GM19455 (cell line): ENCODE measurements at regions not wholly inside any gene's neighbourhood (a gene's known extent, or its start where the extent isn't known, plus 50 kb on each side); places are given as distances from the start of the nearest gene placed in this dataset.
"Not testable (repeated sequence)": the region's sequence is repeated elsewhere in the genome, so short reads cannot be mapped to it uniquely, and the experiment has no call there.

Experiments
- ATAC-seq: cut with Tn5 transposase; IDR thresholded peaks from one replicate; pipeline ENCODE4 v1.9.1; 2021; ENCODE audit not compliant: unreplicated experiment

DNA sequence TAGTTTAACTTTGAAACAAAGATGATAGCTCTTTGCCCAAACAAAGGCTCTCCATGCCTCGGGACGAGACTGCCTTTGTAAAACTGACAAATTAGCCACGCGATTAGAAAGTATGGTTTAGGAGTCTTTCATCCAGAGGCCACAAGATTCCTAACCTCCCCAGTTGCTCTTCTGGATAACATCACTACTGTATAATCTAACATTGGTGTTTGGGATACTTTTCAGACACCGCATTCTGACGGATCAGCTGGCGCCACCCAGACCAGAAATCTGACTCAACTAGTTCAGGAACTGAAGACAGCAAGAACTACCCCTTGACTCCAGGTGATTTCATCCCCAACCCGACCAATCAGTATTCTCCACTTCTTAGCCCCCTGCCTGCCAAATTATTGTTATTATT lies 98.1 kb upstream of the TEX13D start:
- no peak for ATAC-seq

DNA sequence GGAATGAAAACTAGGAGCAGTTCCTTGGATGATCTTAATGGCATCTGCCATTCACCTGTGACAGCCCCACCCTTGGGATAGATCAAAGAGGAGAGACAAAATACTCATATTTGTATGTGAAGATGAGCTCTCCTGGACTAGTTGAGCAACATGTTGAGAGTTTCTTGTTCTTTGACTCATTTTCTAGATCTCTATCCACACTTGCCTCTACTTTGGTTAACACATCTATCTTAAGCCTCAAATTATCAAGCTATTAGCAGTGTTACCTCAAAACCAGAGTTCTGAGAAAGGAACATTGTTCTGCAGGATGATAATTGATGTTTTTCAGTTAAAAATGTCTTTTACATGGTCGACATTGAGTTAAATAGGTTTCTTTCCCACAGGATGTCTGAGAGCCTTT lies 94.2 kb upstream of the TEX13D start:
- no peak for ATAC-seq

DNA sequence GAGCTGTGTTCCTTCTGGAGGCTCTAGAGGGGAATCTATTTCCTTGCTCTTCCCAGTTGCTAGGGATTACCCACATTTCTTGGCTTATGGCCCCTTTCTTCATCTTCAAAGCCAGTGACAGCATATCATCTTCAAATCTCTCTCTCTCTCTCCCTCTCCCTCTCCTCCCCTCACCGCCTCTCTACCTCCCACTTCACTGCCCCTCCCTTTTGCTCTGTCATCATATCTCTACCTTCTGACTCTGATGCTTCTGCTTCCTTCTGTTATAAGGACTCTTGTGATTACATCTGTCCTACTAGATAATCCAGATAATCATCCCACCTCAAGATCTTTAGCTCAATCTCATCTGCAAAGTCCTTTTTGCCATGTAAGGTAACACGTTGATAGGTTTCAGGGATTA lies 93.1 kb upstream of the TEX13D start:
- ATAC-seq, result no peak

GRCh38 chrX:124239911-124240310 lies 92.5 kb upstream of the TEX13D start:
- peak; percentile 82 for ATAC-seq

DNA sequence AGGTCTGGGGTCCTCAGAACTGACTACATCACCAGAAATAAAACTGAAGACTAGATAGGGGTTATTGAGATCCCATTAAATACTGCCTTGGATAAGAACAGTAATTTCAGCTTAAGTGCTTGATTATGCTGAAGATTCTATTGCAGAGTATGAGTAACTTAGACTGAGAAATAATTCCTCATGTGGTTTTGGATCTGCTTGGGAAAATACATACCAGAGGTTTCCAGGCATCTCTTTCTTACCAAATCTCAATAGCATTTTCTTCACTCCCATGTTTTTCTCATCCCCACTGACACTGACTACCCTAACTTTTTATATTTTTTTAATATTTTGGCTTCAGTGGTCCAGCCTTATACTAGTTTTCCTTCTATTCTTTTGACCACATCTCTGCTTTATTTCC lies 92.0 kb upstream of the TEX13D start:
- ATAC-seq, result peak; percentile 10

DNA sequence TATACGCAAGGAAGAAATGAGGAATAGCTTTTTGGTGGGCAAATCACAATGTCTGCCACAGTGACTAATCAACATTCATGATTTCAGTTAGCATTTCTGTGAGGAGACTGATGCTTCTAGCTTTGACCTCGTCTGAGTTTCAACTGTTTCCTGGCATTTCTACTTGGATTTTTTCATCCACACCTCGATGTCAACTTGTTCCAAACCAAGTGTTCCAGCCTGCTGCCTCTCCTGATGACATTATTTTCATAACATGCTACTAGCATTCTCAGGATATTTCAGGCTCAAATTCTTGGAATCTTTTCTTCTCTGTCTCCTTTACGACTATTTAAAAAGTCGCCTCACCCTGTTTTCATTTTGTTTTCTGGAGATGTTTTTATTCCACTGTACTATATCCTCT lies 90.3 kb upstream of the TEX13D start:
- ATAC-seq, result no peak

GRCh38 chrX:124249345-124249744 lies 83.1 kb upstream of the TEX13D start:
- no peak for ATAC-seq

DNA sequence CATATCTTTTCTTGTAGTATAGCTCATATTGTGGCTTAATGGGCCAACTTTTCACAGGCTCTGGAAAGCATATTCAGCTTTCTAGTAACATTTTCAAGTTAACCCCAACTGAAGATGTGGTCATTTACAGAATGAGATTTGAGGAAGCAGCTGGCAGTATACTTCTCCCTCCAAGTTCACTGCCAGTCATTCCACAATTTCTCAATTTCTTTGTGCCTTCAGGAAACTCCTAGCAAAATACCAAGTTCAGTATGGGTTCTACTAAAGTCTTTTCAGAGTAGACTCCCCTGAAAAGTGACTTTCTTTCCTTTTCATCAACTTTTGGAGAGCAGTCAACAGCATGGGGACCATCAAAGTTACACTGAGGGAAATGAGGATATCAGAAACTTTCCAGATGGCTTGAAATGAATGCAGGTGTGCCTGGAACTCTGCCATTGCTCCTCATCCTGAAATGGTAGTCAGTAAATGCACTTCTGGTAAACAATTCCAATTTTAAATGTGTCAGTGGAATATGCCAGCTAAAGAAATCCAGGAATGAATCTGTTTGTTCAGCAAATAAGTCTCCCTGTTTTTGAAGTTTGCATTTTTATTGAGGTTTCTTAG lies 81.5 kb upstream of the TEX13D start:
- no peak for ATAC-seq

DNA sequence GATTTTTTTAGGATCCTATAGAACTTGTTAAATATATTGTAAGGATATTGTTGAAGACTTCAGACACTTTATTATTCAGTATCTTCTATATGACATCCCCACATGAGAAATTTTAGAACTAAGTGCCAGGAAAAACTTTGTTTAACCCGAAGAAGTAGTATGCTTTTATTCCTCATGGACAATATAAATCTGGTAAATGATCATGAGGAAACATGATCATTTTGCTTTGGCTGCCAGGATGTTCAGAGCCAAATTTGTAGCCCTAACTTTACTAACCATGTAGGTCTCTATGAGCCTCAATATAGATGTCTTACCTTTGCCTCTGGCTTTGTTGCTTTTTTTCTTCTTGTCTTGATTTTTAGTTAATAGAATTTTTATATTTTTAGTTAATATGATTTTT lies 77.8 kb upstream of the TEX13D start:
- ATAC-seq, result no peak

GRCh38 chrX:124256216-124256615 lies 76.2 kb upstream of the TEX13D start:
- ATAC-seq, result no peak

- ATAC-seq, result no peak
Observed at GRCh38 chrX:124256629-124257380, 75.7 kb upstream of the TEX13D start.

- no peak for ATAC-seq
Observed at GRCh38 chrX:124257924-124258702, 74.3 kb upstream of the TEX13D start.

- no peak for ATAC-seq
Observed at GRCh38 chrX:124260845-124261244, 71.6 kb upstream of the TEX13D start.

DNA sequence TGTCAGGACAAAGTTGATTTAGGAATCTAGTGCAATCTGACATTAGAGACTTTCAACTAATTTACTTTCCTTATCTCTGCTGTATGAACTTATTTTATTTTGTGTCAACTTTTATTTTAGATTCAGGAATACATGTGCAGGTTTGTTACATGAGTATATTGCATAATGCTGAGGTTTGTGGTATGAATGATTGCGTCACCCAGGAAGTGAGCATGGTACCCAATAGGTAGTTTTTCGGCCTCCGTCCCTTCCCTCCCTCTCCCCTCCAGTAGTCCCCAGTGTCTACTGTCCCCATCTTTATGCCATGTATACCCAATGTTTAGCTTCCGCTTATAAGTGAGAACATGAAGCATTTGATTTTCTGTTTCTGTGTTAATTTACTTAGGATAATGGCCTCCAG lies 68.7 kb upstream of the TEX13D start:
- no peak for ATAC-seq

- ATAC-seq, result no peak
Observed at GRCh38 chrX:124268099-124268498, 64.4 kb upstream of the TEX13D start.

- ATAC-seq, result no peak
Observed at GRCh38 chrX:124269881-124270280, 62.6 kb upstream of the TEX13D start.

- ATAC-seq, result not testable (repeated sequence)
Observed at GRCh38 chrX:124271599-124271998, 60.9 kb upstream of the TEX13D start.

GRCh38 chrX:124272370-124272982 lies 60.0 kb upstream of the TEX13D start:
- ATAC-seq, result no peak

- ATAC-seq, result no peak
Observed at GRCh38 chrX:124274438-124275181, 57.9 kb upstream of the TEX13D start.

DNA sequence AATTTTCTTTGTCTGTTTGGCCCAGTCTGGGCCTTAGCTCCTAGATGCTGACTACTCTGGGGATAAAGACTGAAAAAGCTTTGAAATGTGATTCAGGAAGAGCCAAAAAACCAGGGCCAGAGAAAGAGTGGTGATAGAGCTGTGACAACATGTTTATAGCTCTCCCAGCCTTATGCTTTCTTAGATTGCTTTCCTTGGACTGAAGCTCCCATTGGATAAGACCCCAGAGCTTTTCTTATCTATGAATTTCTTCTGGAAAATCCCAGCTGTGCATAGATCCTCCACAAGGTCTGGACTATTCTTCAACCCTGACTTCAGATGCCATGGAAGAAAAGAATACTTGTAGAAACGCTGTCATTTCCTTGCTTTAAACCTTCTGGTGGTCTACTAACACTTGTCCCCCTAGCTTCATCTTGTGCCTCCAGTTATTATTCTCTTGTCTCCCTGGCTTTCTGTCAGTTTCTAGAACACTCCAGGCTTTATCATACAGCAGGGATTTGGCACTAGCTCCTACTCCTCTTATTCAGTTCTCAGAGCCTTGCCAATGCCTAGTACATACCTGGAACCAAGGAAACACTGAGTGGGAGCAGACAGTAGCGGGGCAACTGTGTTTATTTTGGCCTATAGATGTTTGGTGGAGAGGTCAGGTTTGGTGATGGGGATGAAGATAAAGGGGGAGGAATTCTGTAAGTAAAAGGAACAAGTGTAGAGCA lies 57.1 kb upstream of the TEX13D start:
- ATAC-seq, result no peak
